ENCODE measurements at regions not wholly inside any gene's neighbourhood (a gene's known extent, or its start where the extent isn't known, plus 50 kb on each side); places are given as distances from the start of the nearest gene placed in this dataset.
"Not testable (repeated sequence)": the region's sequence is repeated elsewhere in the genome, so short reads cannot be mapped to it uniquely, and the experiment has no call there.

- no peak overlapping the region for H3K4me3 ChIP-seq
- TF ChIP-seq, protein P1, sequence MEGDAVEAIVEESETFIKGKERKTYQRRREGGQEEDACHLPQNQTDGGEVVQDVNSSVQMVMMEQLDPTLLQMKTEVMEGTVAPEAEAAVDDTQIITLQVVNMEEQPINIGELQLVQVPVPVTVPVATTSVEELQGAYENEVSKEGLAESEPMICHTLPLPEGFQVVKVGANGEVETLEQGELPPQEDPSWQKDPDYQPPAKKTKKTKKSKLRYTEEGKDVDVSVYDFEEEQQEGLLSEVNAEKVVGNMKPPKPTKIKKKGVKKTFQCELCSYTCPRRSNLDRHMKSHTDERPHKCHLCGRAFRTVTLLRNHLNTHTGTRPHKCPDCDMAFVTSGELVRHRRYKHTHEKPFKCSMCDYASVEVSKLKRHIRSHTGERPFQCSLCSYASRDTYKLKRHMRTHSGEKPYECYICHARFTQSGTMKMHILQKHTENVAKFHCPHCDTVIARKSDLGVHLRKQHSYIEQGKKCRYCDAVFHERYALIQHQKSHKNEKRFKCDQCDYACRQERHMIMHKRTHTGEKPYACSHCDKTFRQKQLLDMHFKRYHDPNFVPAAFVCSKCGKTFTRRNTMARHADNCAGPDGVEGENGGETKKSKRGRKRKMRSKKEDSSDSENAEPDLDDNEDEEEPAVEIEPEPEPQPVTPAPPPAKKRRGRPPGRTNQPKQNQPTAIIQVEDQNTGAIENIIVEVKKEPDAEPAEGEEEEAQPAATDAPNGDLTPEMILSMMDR (IDR thresholded peaks at IDR 0.05), result no peak
- no peaks in the 10 kb centered on the region for H3K4me1 ChIP-seq
- H3K27me3 ChIP-seq, result no peaks in the 10 kb centered on the region
- peaks cover 0 to 10% of the 10 kb centered on the region in 2 donors for H3K9me3 ChIP-seq
- no peak overlapping the region for H3K27ac ChIP-seq
- no peaks in the 10 kb centered on the region for H3K36me3 ChIP-seq
- ATAC-seq (no peak), DNase-seq (no peak)
- intact Hi-C loops (cut with DNase I), result no loop called here
These were observed 817.7 kb upstream of the B3GALT2 start for GRCh38 chr1:194004146-194004545.

- peak in 1 of 4 donors; percentile 73 for DNase-seq
These were observed 815.4 kb upstream of the B3GALT2 start for GRCh38 chr1:194001726-194002350.

DNA sequence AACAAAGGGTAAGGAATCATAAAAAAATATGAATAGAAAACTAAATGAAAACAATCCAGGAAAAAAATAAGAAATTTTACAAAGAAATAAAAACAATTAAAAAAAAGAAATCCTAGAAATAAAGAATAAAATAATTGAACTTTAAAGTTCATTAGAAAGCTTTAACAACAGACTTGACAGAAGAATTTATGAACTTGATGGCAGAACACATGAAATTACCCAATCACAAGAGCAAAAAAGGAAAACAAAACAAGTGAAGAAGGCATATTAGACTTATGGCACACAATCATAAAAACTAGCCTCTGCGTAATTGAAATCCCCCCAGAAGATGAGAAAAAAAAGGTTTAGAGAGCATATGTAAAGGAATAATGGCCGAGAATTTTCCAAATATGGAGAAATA lies 802.5 kb upstream of the B3GALT2 start:
- no peak for ATAC-seq
- Histone ChIP-seq H3K9me3 (peaks cover 0 to 38% of the 10 kb centered on the region in 2 donors), H3K27ac (no peak overlapping the region), H3K4me3 (no peak overlapping the region), H3K27me3 (no peaks in the 10 kb centered on the region), H3K36me3 (no peaks in the 10 kb centered on the region), H3K4me1 (no peaks in the 10 kb centered on the region)
- intact Hi-C loops (cut with DNase I), result no loop called here
- DNase-seq, result no peak
- TF ChIP-seq, protein P1 (IDR thresholded peaks at IDR 0.05), result no peak

More at GRCh38 chr1:194001726-194002350, 815.4 kb upstream of the B3GALT2 start:
- H3K4me3 ChIP-seq; H3K36me3 ChIP-seq; H3K27me3 ChIP-seq; H3K9me3 ChIP-seq; intact Hi-C loops (cut with DNase I); H3K4me1 ChIP-seq; ATAC-seq; H3K27ac ChIP-seq: not testable (repeated sequence)

- no peaks in the 10 kb centered on the region for H3K4me1 ChIP-seq
- H3K4me3 ChIP-seq, result no peak overlapping the region
- H3K36me3 ChIP-seq, result no peaks in the 10 kb centered on the region
- TF ChIP-seq, protein P1 (IDR thresholded peaks at IDR 0.05), result no peak
- intact Hi-C loops (cut with DNase I), result no loop called here
- H3K27me3 ChIP-seq, result no peaks in the 10 kb centered on the region
- peaks cover 0 to 3% of the 10 kb centered on the region in 2 donors for H3K9me3 ChIP-seq
- ATAC-seq (no peak), DNase-seq (no peak)
- H3K27ac ChIP-seq, result no peak overlapping the region
These were observed 792.8 kb upstream of the B3GALT2 start for GRCh38 chr1:193979219-193979618.

- TF ChIP-seq, protein P1 (IDR thresholded peaks at IDR 0.05), result no peak
- Histone ChIP-seq H3K4me1 (no peaks in the 10 kb centered on the region), H3K4me3 (no peak overlapping the region), H3K27me3 (no peaks in the 10 kb centered on the region), H3K36me3 (no peaks in the 10 kb centered on the region), H3K27ac (no peak overlapping the region), H3K9me3 (no peaks in the 10 kb centered on the region)
- intact Hi-C loops (cut with DNase I), result no loop called here
- no peak for ATAC-seq
- no peak for DNase-seq
These were observed 787.9 kb upstream of the B3GALT2 start for GRCh38 chr1:193974286-193974798.

DNA sequence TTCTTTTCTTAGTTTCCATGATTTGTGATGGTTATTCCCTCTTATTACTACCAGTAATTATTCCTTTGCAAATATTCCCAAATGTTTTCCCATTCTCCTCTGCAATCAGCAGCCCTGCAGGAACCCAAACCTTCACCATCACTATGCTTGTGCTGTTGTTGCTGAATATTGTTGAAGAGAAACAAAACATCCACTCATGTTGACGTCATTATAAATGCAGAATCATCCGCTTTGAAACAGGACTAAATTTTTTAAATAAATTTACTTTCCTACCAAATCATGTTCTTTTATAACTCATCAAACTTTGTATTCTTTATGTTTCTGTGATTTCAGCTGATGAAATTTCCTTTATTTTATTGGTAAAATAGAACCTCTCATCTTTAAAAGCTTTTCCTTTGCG lies 787.0 kb upstream of the B3GALT2 start:
- TF ChIP-seq, protein P1 (IDR thresholded peaks at IDR 0.05), result no peak
- no peak for ATAC-seq
- H3K4me3 ChIP-seq, result no peak overlapping the region
- H3K36me3 ChIP-seq, result no peaks in the 10 kb centered on the region
- DNase-seq, result no peak
- H3K27me3 ChIP-seq, result no peaks in the 10 kb centered on the region
- H3K27ac ChIP-seq, result no peak overlapping the region
- H3K4me1 ChIP-seq, result no peaks in the 10 kb centered on the region
- intact Hi-C loops (cut with DNase I), result no loop called here
- H3K9me3 ChIP-seq, result no peaks in the 10 kb centered on the region

Data from left lung (tissue), 4 donors.